ENCODE measurements at regions not wholly inside any gene's neighbourhood (a gene's known extent, or its start where the extent isn't known, plus 50 kb on each side); places are given as distances from the start of the nearest gene placed in this dataset.
A peak's percentile ranks its signal among the peaks of the same experiment; 100 is the strongest.

GRCh38 chr1:232548691-232549090, 81.2 kb downstream of the SIPA1L2 start:
- H4K8ac ChIP-seq (ENCODE audit: extremely low read depth, insufficient read depth, low read length), result no peak overlapping the region
- H4K20me1 ChIP-seq (replicated peaks in 1 of 2; ENCODE audit: control insufficient read depth in 1 of 2, insufficient read depth in 2 of 2, low read length in 2 of 2), result peaks cover 0 to 2% of the 10 kb centered on the region in 2 experiments
- H2BK5ac ChIP-seq (ENCODE audit: low read depth, low read length), result peak overlapping the region; percentile 83; the same call in 1 of the 2 replicates
- no peak overlapping the region for H3K4me3 ChIP-seq (ENCODE audit: extremely low read depth in 1 of 4, insufficient read depth in 2 of 4, low read depth in 3 of 4, low read length in 4 of 4)
- H3K4me2 ChIP-seq (ENCODE audit: insufficient read depth in 1 of 2, low read depth in 2 of 2, low read length in 2 of 2), result peak overlapping the region; percentile 50 to 54
- H2BK12ac ChIP-seq (ENCODE audit: low read depth, low read length), result peak overlapping the region; percentile 97; the same call in 1 of the 2 replicates
- H2BK15ac ChIP-seq (ENCODE audit: low read length), result no peak overlapping the region
- H3K27ac ChIP-seq (ENCODE audit: low read depth, low read length), result no peak overlapping the region
- DNase-seq (ENCODE audit: low read depth in 1 of 2, low spot score in 2 of 2) (no peak), FAIRE-seq (no peak)
- H3K36me3 ChIP-seq (ENCODE audit: control insufficient read depth in 2 of 4, insufficient read depth in 4 of 4, low read length in 3 of 4), result no peaks in the 10 kb centered on the region
- no peaks in the 10 kb centered on the region for H3K27me3 ChIP-seq (replicated peaks in 1 of 4; ENCODE audit: control insufficient read depth in 3 of 4, extremely low read depth in 1 of 4, insufficient read depth in 3 of 4, low read length in 3 of 4)
- H4K91ac ChIP-seq (replicated peaks; ENCODE audit: insufficient read length, low read length), result peak overlapping the region; percentile 80
- H2BK120ac ChIP-seq (replicated peaks; ENCODE audit: low read depth, low read length), result peak overlapping the region; percentile 7
- no peak overlapping the region for H3K14ac ChIP-seq (ENCODE audit: insufficient read length)
- TF ChIP-seq TEAD4 (IDR thresholded peaks at IDR 0.05; ENCODE audit: low read depth, low read length) (no peak), GTF2F1 (IDR thresholded peaks at IDR 0.05; ENCODE audit: borderline replicate concordance, low read depth, low read length) (no peak), USF2 (IDR thresholded peaks at IDR 0.05; ENCODE audit: low read length) (no peak), TCF12 (IDR thresholded peaks at IDR 0.05; ENCODE audit: low read depth, low read length) (no peak), RBBP5 (IDR thresholded peaks at IDR 0.05; ENCODE audit: borderline replicate concordance, low read depth, low read length) (no peak), SUZ12 (IDR thresholded peaks at IDR 0.05; ENCODE audit: low read length) (no peak), SP2 (IDR thresholded peaks at IDR 0.05; ENCODE audit: low read length) (no peak), TAF7 (optimal IDR thresholded peaks at IDR 0.05; ENCODE audit: borderline replicate concordance, low read depth, low read length) (no peak)
- peak overlapping the region; percentile 16 for H3K4ac ChIP-seq (replicated peaks; ENCODE audit: insufficient read length, low read depth, low read length)
- no peak overlapping the region for H3K56ac ChIP-seq (replicated peaks; ENCODE audit: insufficient read length, low read depth, low read length)
- no peaks in the 10 kb centered on the region for H3K79me1 ChIP-seq (ENCODE audit: low read depth, low read length)
- peak overlapping the region; percentile 62; the same call in 1 of the 2 replicates for H2BK20ac ChIP-seq (ENCODE audit: low read length)
- ChIA-PET POLR2A (ENCODE audit: partially characterized antibody) (no interaction called here), CTCF (ENCODE audit: partially characterized antibody) (interaction anchor here (0.6 to 1.9 kb wide), 7 partner anchors 10 to 83 kb away, joined by 3 to 4 read pairs (median 3); no protein-coding TSS in a partner anchor)
- H3K18ac ChIP-seq (ENCODE audit: extremely low read depth, low read length), result no peak overlapping the region
- no peak overlapping the region for H4K5ac ChIP-seq (ENCODE audit: insufficient read length, low read depth, low read length)
- H3K23me2 ChIP-seq (ENCODE audit: low read depth, low read length), result no peaks in the 10 kb centered on the region
- no peak overlapping the region for H3K9ac ChIP-seq (replicated peaks in 1 of 4; ENCODE audit: extremely low read depth in 1 of 4, low read depth in 3 of 4, low read length in 3 of 4)
- peak overlapping the region; percentile 96; the same call in 1 of the 2 replicates for H2AK5ac ChIP-seq (ENCODE audit: low read depth, low read length)
- no peaks in the 10 kb centered on the region for H3K9me3 ChIP-seq (ENCODE audit: insufficient read depth in 2 of 2, low read depth in 1 of 2, low read length in 1 of 2)
- no peaks in the 10 kb centered on the region for H3K79me2 ChIP-seq (ENCODE audit: control insufficient read depth in 1 of 2, insufficient read depth in 2 of 2, low read length in 2 of 2)
- H3K4me1 ChIP-seq (replicated peaks in 1 of 4; ENCODE audit: control insufficient read depth in 3 of 4, insufficient read depth in 4 of 4, low read length in 3 of 4), result peaks cover 2 to 12% (median 7%) of the 10 kb centered on the region in 4 experiments
- H2AFZ ChIP-seq (ENCODE audit: low read length), result no peak overlapping the region
- no peak overlapping the region for H3K23ac ChIP-seq (ENCODE audit: insufficient read length)
- WGBS, 2 experiments (ENCODE audit: extremely low coverage in 1 of 2, insufficient coverage in 1 of 2, insufficient read length in 1 of 2, insufficient replicate concordance in 2 of 2, low coverage in 1 of 2, low lambda C conversion rate in 2 of 2, missing lambda C conversion rate in 1 of 2), result 74% methylated on average over 5 of the region's 5 CpGs; no CpG with 5 or more reads in 1 of the 2 experiments

Measured in H1 (cell line).